ENCODE measurements at regions not wholly inside any gene's neighbourhood (a gene's known extent, or its start where the extent isn't known, plus 50 kb on each side); places are given as distances from the start of the nearest gene placed in this dataset.

GRCh38 chr5:63596254-63596653 lies 366.0 kb downstream of the HTR1A start:
- no peak for DNase-seq
- intact Hi-C loops (cut with DNase I, micrococcal nuclease), result no loop called here
- ATAC-seq, result no peak

DNA sequence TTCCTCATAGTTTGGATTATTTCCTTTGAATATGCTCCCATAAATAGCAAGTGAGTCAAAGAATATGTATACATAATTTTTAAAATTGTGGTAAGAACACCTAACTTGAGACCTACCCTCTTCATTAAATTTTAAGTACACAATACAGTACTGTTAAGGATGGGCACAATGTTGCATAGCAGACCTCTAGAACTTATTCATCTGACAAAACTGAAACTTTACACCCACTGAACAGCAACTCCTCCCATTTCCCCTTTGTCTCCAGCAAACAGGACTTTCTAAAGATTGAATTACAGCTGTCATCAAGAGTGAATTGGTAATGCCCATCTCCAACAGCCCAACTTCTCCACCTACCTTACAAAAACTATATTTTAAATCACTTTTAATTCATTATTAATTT lies 388.9 kb downstream of the HTR1A start:
- intact Hi-C loops (cut with DNase I, micrococcal nuclease), result no loop called here
- no peak for DNase-seq
- ATAC-seq, result no peak

GRCh38 chr5:63572740-63573139 lies 389.5 kb downstream of the HTR1A start:
- ATAC-seq (no peak), DNase-seq (no peak)
- intact Hi-C loops (cut with DNase I, micrococcal nuclease), result no loop called here

GRCh38 chr5:63570752-63571151 lies 391.5 kb downstream of the HTR1A start:
- ATAC-seq, result no peak
- DNase-seq, result no peak
- intact Hi-C loops (cut with DNase I, micrococcal nuclease), result no loop called here

DNA sequence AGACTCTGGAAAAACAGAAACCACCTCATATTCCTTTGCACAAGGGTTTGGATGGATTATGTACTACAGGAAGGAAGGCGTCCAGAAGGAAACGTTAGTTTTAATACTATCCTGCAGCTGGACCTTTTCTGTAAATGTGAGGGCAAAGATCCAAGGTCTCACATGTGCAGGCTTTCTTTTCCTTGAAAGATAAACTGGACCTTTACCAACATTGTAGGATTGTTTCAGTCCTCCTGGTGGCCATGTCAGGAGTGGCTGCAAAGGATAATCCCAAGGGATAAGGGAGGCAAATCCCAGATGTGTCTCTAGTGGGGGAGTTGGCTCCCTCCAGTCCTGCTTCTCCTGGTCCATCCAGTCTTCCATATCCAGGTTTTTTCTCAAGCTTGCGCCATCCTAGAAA lies 397.5 kb downstream of the HTR1A start:
- intact Hi-C loops (cut with DNase I, micrococcal nuclease), result no loop called here
- no peak for ATAC-seq
- DNase-seq, result no peak

GRCh38 chr5:63563008-63563917 lies 399.0 kb downstream of the HTR1A start:
- intact Hi-C loops (cut with DNase I, micrococcal nuclease), result no loop called here
- ATAC-seq (no peak), DNase-seq (no peak)

- no peak for DNase-seq
- intact Hi-C loops (cut with DNase I, micrococcal nuclease), result no loop called here
- no peak for ATAC-seq
Measured at GRCh38 chr5:63555874-63556273, 406.4 kb downstream of the HTR1A start.

GRCh38 chr5:63554191-63554590 lies 408.1 kb downstream of the HTR1A start:
- ATAC-seq (no peak), DNase-seq (no peak)
- intact Hi-C loops (cut with DNase I, micrococcal nuclease), result no loop called here

GRCh38 chr5:63553073-63553472 lies 409.2 kb downstream of the HTR1A start:
- no peak for ATAC-seq
- intact Hi-C loops (cut with DNase I, micrococcal nuclease), result no loop called here
- DNase-seq, result no peak

GRCh38 chr5:63535840-63536602 lies 426.2 kb downstream of the HTR1A start:
- intact Hi-C loops (cut with DNase I, micrococcal nuclease), result no loop called here
- ATAC-seq (no peak), DNase-seq (no peak)

DNA sequence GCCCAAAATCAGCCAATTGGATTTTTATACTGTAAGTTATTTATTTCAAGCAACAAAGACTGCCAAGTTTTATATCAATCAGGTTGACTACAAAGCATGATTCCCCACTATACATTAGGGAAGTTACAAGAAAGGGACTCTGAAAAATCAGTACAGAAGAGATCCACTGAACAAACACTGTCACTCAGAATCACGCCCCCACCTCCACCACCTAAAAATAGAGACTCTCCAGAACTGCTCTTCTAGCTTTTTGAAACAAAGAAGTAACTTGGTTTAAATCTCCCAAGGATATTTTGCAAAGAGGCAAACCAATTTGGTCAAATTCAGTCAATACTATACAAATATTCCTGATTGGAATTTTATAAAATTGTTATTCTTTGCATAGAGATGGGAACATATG lies 438.0 kb downstream of the HTR1A start:
- intact Hi-C loops (cut with DNase I, micrococcal nuclease), result no loop called here
- DNase-seq (no peak), ATAC-seq (no peak)

DNA sequence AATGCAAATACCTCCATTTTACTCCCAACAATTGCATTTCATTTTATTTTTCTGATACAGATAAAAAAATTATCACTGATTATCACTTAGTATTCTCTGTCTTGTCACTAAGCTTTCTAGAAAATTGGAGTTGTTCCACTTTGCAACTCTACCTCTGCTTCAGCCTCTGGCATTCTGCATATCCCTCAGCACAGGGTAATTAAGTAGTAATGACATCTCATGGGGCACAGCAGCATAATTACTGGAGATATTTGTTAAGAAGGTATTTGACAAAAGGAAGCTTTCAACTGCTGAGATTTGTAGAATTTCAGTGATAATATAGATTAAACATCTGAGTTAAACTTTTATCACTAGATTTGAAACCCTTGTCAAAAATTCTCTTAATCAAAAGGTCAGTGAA lies 446.2 kb downstream of the HTR1A start:
- DNase-seq, result no peak
- intact Hi-C loops (cut with DNase I, micrococcal nuclease), result no loop called here

DNA sequence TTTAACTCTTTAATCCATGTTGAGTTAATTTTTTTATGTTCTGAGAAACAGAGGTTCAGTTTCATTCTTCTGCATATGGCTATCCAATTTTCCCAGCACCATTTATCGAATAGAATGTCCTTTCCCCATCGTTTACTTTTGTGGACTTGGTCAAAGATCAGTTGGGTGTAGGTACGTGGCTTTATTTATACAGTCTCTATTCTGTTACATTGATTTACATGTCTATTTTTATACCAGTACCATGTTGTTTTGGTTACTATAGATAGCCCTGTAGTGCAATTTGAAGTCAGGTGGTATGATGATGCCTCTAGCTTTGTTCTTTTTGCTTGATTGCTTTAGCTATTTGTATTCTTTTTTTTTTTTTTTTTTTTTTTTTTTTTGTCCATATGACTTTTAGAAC lies 462.0 kb downstream of the HTR1A start:
- DNase-seq, result no peak
- ATAC-seq, result no peak
- intact Hi-C loops (cut with DNase I, micrococcal nuclease), result no loop called here

More for the DNA sequence above, 446.2 kb downstream of the HTR1A start:
- ATAC-seq, result no peak

DNA sequence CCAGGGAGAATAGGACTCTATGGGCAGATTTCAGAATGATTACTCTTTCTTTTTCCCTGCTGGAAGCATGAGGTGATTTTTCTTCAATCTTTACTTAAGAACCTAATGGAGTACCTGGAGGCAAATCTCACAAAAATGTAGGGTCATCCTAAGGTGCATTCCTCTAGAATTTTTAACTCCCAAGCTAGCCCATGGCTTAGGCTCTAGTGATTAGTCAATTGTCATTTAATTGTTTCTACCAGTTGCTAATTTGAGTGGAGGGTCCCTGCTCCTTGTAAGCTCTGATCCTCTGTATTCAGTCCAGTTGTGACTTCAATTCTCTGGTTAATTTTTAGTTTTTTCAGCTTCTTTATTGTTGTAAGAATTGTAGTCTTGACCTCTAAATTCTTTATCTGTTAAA lies 467.0 kb downstream of the HTR1A start:
- DNase-seq (no peak), ATAC-seq (no peak)
- intact Hi-C loops (cut with DNase I, micrococcal nuclease), result no loop called here

- DNase-seq, result no peak
- intact Hi-C loops (cut with DNase I, micrococcal nuclease), result no loop called here
- no peak for ATAC-seq
Measured at GRCh38 chr5:63483338-63483737, 478.9 kb downstream of the HTR1A start.

- ATAC-seq (no peak), DNase-seq (no peak)
- intact Hi-C loops (cut with DNase I, micrococcal nuclease), result no loop called here
Measured at GRCh38 chr5:63473335-63473967, 488.8 kb downstream of the HTR1A start.

GRCh38 chr5:63456279-63456678 lies 506.0 kb downstream of the HTR1A start:
- intact Hi-C loops (cut with DNase I, micrococcal nuclease), result no loop called here
- DNase-seq, result no peak
- no peak for ATAC-seq

DNA sequence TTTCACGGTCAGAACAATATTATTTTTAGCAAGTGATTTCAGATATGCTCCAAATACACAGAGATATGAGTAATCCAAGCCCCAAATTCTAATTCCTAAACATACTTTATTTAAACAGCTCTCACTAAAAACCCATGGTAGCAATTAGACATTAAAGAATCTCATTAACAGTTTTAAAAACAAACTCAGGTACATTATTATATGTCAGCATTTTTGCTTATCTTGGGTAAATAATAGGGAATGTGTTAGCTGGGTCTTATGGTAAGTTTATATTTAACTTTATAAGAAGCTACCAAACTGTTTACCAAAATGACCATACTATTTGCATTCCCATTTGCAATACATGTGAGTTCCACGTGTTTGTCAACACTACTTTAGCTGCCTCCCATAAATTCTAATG lies 511.1 kb downstream of the HTR1A start:
- intact Hi-C loops (cut with DNase I, micrococcal nuclease), result no loop called here
- DNase-seq, result no peak
- no peak for ATAC-seq

GRCh38 chr5:63439537-63439936 lies 522.7 kb downstream of the HTR1A start:
- DNase-seq (no peak), ATAC-seq (no peak)
- intact Hi-C loops (cut with DNase I, micrococcal nuclease), result no loop called here

- DNase-seq, result no peak
- intact Hi-C loops (cut with DNase I, micrococcal nuclease), result no loop called here
- no peak for ATAC-seq
Measured at GRCh38 chr5:63409737-63410136, 552.5 kb downstream of the HTR1A start.

Measured in left colon (tissue), 2 donors.